ENCODE measurements at regions not wholly inside any gene's neighbourhood (a gene's known extent, or its start where the extent isn't known, plus 50 kb on each side); places are given as distances from the start of the nearest gene placed in this dataset.

GRCh38 chr7:52247518-52247917 is 787.9 kb upstream of the POM121L12 start:
- TF ChIP-seq CTCF (IDR thresholded peaks at IDR 0.05) (no peak), POLR2A (IDR thresholded peaks at IDR 0.05) (no peak), POLR2AphosphoS5 (IDR thresholded peaks at IDR 0.05) (no peak)
